GM12878 (cell line): ENCODE measurements at regions not wholly inside any gene's neighbourhood (a gene's known extent, or its start where the extent isn't known, plus 50 kb on each side); places are given as distances from the start of the nearest gene placed in this dataset.

Experiments used
- ATAC-seq: fragments of 200-7000 bp; cut with Tn5 transposase; 3 replicates; pipeline ENCODE4 v1.9.1; 2020; ENCODE audit warnings: mild to moderate bottlenecking, moderate library complexity
- BruUV-seq: library from RNA; stranded (reverse); fragments of 400-500 nt; replicated peaks from 2 replicates; lab custom pipeline; 2021; lab: Mats Ljungman, UMichigan
- CTCF ChIA-PET: fragments of 300-600 bp; sonication (Branson Sonifier 250); formaldehyde crosslinking; extraction: SDS; loops from one replicate; lab custom pipeline; 2021; ENCODE audit warnings: inconsistent platforms; lab: Yijun Ruan, JAX
- POLR2A ChIA-PET: fragments of 350-600 bp; formaldehyde crosslinking; extraction: SDS; loops from one replicate; lab custom pipeline; 2021; ENCODE audit warnings: inconsistent platforms; lab: Charles Lee
- RAD21 ChIA-PET: fragments of 300-600 bp; sonication (Branson Sonifier 250); formaldehyde crosslinking; loops from one replicate; lab custom pipeline; 2023; ENCODE audit warnings: antibody characterized with exemption; ENCODE audit not compliant: unreplicated experiment; lab: Charles Lee
- SMC1A ChIA-PET: fragments of 300-600 bp; sonication (Branson Sonifier 250); formaldehyde crosslinking; loops from one replicate; lab custom pipeline; 2023; ENCODE audit not compliant: unreplicated experiment, uncharacterized antibody; lab: Charles Lee
- DNase-seq: peaks from one replicate; pipeline ENCODE4 v3.0.0-alpha.2; 2011; ENCODE audit warnings: low read depth, low spot score
- FAIRE-seq: peaks from 3 replicates; lab custom pipeline; 2011; peaks lifted over from hg19 to GRCh38; lab: Jason Lieb, UNC
- H2AFZ ChIP-seq: 2 replicates; pipeline ENCODE4 v1.6.0; 2011; ENCODE audit warnings: low read depth, low read length, control low read depth; ENCODE audit not compliant: control insufficient read depth
- H3K27ac ChIP-seq: 2 replicates; pipeline ENCODE4 v1.5.1; 2011; ENCODE audit warnings: control low read depth; ENCODE audit not compliant: control insufficient read depth, insufficient read depth
- H3K27me3 ChIP-seq, 2 experiments: replicated peaks in 1 of 2; 2 replicates each; pipeline versions ENCODE4 v1.6.0 to v1.6.1; 2011; ENCODE audit warnings: low read length in 1 of 2; ENCODE audit not compliant: control insufficient read depth in 2 of 2, insufficient read depth in 2 of 2
- H3K36me3 ChIP-seq, 2 experiments: 2 replicates each; pipeline ENCODE4 v1.5.1; 2011; ENCODE audit warnings: low read length in 1 of 2; ENCODE audit not compliant: control insufficient read depth in 2 of 2, insufficient read depth in 2 of 2
- H3K4me1 ChIP-seq: 2 replicates; pipeline ENCODE4 v1.6.1; 2011; ENCODE audit warnings: mild to moderate bottlenecking, low read length, moderate library complexity, mixed read lengths; ENCODE audit not compliant: control insufficient read depth, insufficient read depth
- H3K4me2 ChIP-seq: 2 replicates; pipeline ENCODE4 v1.6.0; 2011; ENCODE audit warnings: control low read depth; ENCODE audit not compliant: control insufficient read depth, insufficient read depth
- H3K4me3 ChIP-seq: fragments of 200-600 bp; sonication (generic); 2 replicates; pipeline ENCODE4 v1.5.1; 2016
- H3K79me2 ChIP-seq: 2 replicates; pipeline ENCODE4 v1.6.0; 2011; ENCODE audit warnings: low read length; ENCODE audit not compliant: control insufficient read depth, insufficient read depth
- H3K9ac ChIP-seq: 2 replicates; pipeline ENCODE4 v1.8.0; 2011; ENCODE audit warnings: low read length, control low read depth, mixed read lengths; ENCODE audit not compliant: control insufficient read depth, insufficient read depth
- H3K9me3 ChIP-seq: replicated peaks from 3 replicates; pipeline ENCODE4 v1.5.1; 2011; ENCODE audit warnings: mild to moderate bottlenecking, low read length; ENCODE audit not compliant: control insufficient read depth, insufficient read depth
- H4K20me1 ChIP-seq: 2 replicates; pipeline ENCODE4 v1.6.0; 2011; ENCODE audit not compliant: control insufficient read depth, insufficient read depth
- BHLHE40 ChIP-seq, 2 experiments: fragments of 450-650 bp in 1 of 2; IDR thresholded peaks; 2 replicates each; pipeline ENCODE4 v1.6.1; 2011 to 2017; ENCODE audit warnings: low read depth in 2 of 2, borderline replicate concordance in 1 of 2, improper control_type of control experiment in 1 of 2, low read length in 1 of 2, mild to moderate bottlenecking in 1 of 2
- CHD4 ChIP-seq: fragments of 200-600 bp; sonication (generic); IDR thresholded peaks from 2 replicates; pipeline ENCODE4 v1.6.1; 2016; ENCODE audit warnings: mild to moderate bottlenecking
- E2F8 ChIP-seq: fragments of 450-650 bp; IDR thresholded peaks from 2 replicates; pipeline ENCODE4 v1.6.1; 2018; ENCODE audit warnings: mild to moderate bottlenecking, low read depth, moderate library complexity; ENCODE audit not compliant: partially characterized antibody
- IRF3 ChIP-seq: fragments of 450-650 bp; IDR thresholded peaks from 2 replicates; pipeline ENCODE4 v1.6.1; 2014; ENCODE audit warnings: mild to moderate bottlenecking
- KLF5 ChIP-seq: fragments of 450-650 bp; IDR thresholded peaks from 2 replicates; pipeline ENCODE4 v1.6.1; 2014; ENCODE audit warnings: mild to moderate bottlenecking; ENCODE audit not compliant: partially characterized antibody
- MAX ChIP-seq: IDR thresholded peaks from 2 replicates; pipeline ENCODE4 v1.6.1; 2012; ENCODE audit warnings: low read depth, low read length, improper control_type of control experiment
- MEF2B ChIP-seq: fragments of 450-650 bp; IDR thresholded peaks from 2 replicates; pipeline ENCODE4 v1.6.1; 2018; ENCODE audit warnings: mild to moderate bottlenecking, moderate library complexity; ENCODE audit not compliant: partially characterized antibody, poor library complexity, severe bottlenecking
- POLR2AphosphoS2 ChIP-seq: IDR thresholded peaks from 2 replicates; pipeline ENCODE4 v1.6.1; 2011; ENCODE audit warnings: low read depth, mild to moderate bottlenecking, low read length, improper control_type of control experiment, moderate library complexity
- POU2F2 ChIP-seq: IDR thresholded peaks from 3 replicates; pipeline ENCODE4 v1.6.1; 2011; ENCODE audit warnings: low read depth, mild to moderate bottlenecking, low read length, borderline replicate concordance
- SIX5 ChIP-seq: IDR thresholded peaks from 2 replicates; pipeline ENCODE4 v1.6.1; 2011; ENCODE audit warnings: mild to moderate bottlenecking, low read depth, low read length, moderate library complexity; ENCODE audit not compliant: severe bottlenecking
- SUZ12 ChIP-seq: fragments of 200-600 bp; sonication (generic); IDR thresholded peaks from one replicate; pipeline ENCODE4 v1.6.1; 2018; ENCODE audit warnings: antibody characterized with exemption, mild to moderate bottlenecking; ENCODE audit not compliant: unreplicated experiment
- ZNF592 ChIP-seq: fragments of 450-650 bp; IDR thresholded peaks from 2 replicates; pipeline ENCODE4 v1.6.1; 2017; ENCODE audit warnings: mild to moderate bottlenecking, moderate library complexity
- WGBS: methylation state at CpG from one replicate; pipeline ENCODE4 v1.1.6; 2016; ENCODE audit warnings: low lambda C conversion rate; ENCODE audit not compliant: insufficient replicate concordance, insufficient coverage; ENCODE audit errors: missing lambda C conversion rate; 5-methylcytosine and 5-hydroxymethylcytosine counted together
- in situ Hi-C: fragments of 300-500 bp; cut with MboI; formaldehyde crosslinking; loops from 9 replicates; pipeline ENCODE4 v1.14.3; 2018; ENCODE audit warnings: mixed read lengths
- intact Hi-C: fragments of 100-400 bp; cut with micrococcal nuclease; formaldehyde crosslinking; loops from one replicate; pipeline ENCODE4 v1.14.2; 2022; ENCODE audit not compliant: unreplicated experiment

GRCh38 chr20:59381689-59382088 lies 81.3 kb downstream of the EDN3 start:
- no peak for ATAC-seq
- Histone ChIP-seq H3K79me2 (no peaks in the 10 kb centered on the region), H2AFZ (no peak overlapping the region), H3K27me3 (peaks cover 0 to 1% of the 10 kb centered on the region in 2 experiments; a peak in 3 of 4 replicates), H3K4me2 (no peak overlapping the region), H3K27ac (no peak overlapping the region), H3K4me1 (no peaks in the 10 kb centered on the region), H3K9ac (no peak overlapping the region), H3K9me3 (no peaks in the 10 kb centered on the region), H3K36me3 (no peaks in the 10 kb centered on the region), H3K4me3 (no peak overlapping the region), H4K20me1 (no peaks in the 10 kb centered on the region)
- CTCF ChIA-PET = no interaction called here
- no TSS peak for BruUV-seq
- POLR2A ChIA-PET = no interaction called here
- intact Hi-C loops = no loop called here
- in situ Hi-C loops = no loop called here
- 30% methylated on average over 7 of the region's 8 CpGs for WGBS
- RAD21 ChIA-PET = no interaction called here
- FAIRE-seq = no peak
- SMC1A ChIA-PET = no interaction called here
- no peak for DNase-seq
- no peak for TF ChIP-seq ZNF592
- no peak for TF ChIP-seq POLR2AphosphoS2
- no peak for TF ChIP-seq BHLHE40 (IDR thresholded peaks at IDR 0.05; ENCODE audit: borderline replicate concordance in 1 of 2, low read depth in 2 of 2, low read length in 1 of 2)
- TF ChIP-seq SUZ12 = no peak
- TF ChIP-seq CHD4 = no peak
- TF ChIP-seq POU2F2 = no peak
- TF ChIP-seq MAX = no peak
- TF ChIP-seq SIX5 = no peak
- no peak for TF ChIP-seq E2F8
- TF ChIP-seq IRF3 = no peak
- no peak for TF ChIP-seq KLF5
- no peak for TF ChIP-seq MEF2B
